GM18499 (cell line): ENCODE measurements at regions not wholly inside any gene's neighbourhood (a gene's known extent, or its start where the extent isn't known, plus 50 kb on each side); places are given as distances from the start of the nearest gene placed in this dataset.

Experiments used
- ATAC-seq: cut with Tn5 transposase; IDR thresholded peaks from one replicate; pipeline ENCODE4 v1.9.1; 2021; ENCODE audit warnings: moderate number of reproducible peaks; ENCODE audit not compliant: insufficient read depth, unreplicated experiment

- ATAC-seq, result no peak
Measured at GRCh38 chr13:32859707-32860292, 156.4 kb upstream of the KL start.

- ATAC-seq, result no peak
Measured at GRCh38 chr13:32861304-32861703, 154.9 kb upstream of the KL start.

GRCh38 chr13:32863596-32863995 lies 152.6 kb upstream of the KL start:
- ATAC-seq, result no peak

GRCh38 chr13:32866921-32867320 lies 149.3 kb upstream of the KL start:
- no peak for ATAC-seq

- no peak for ATAC-seq
Measured at GRCh38 chr13:32877491-32877890, 138.7 kb upstream of the KL start.

- ATAC-seq, result no peak
Measured at GRCh38 chr13:32878163-32878562, 138.1 kb upstream of the KL start.

GRCh38 chr13:32880636-32881035 lies 135.6 kb upstream of the KL start:
- no peak for ATAC-seq

GRCh38 chr13:32881074-32881776 lies 135.0 kb upstream of the KL start:
- no peak for ATAC-seq

- no peak for ATAC-seq
Measured at GRCh38 chr13:32881777-32882145, 134.5 kb upstream of the KL start.

- ATAC-seq, result no peak
Measured at GRCh38 chr13:32882691-32883090, 133.5 kb upstream of the KL start.

- no peak for ATAC-seq
Measured at GRCh38 chr13:32883474-32883873, 132.7 kb upstream of the KL start.

- no peak for ATAC-seq
Measured at GRCh38 chr13:32887617-32888016, 128.6 kb upstream of the KL start.

GRCh38 chr13:32889986-32890565 lies 126.1 kb upstream of the KL start:
- no peak for ATAC-seq

- no peak for ATAC-seq
Measured at GRCh38 chr13:32893176-32893575, 123.0 kb upstream of the KL start.

GRCh38 chr13:32894589-32895001 lies 121.6 kb upstream of the KL start:
- no peak for ATAC-seq

GRCh38 chr13:32895296-32895695 lies 120.9 kb upstream of the KL start:
- no peak for ATAC-seq

GRCh38 chr13:32897296-32897695 lies 118.9 kb upstream of the KL start:
- ATAC-seq, result no peak

- ATAC-seq, result no peak
Measured at GRCh38 chr13:32902029-32902780, 114.0 kb upstream of the KL start.

- ATAC-seq, result no peak
Measured at GRCh38 chr13:32902874-32903273, 113.3 kb upstream of the KL start.

GRCh38 chr13:32903720-32904119 lies 112.5 kb upstream of the KL start:
- no peak for ATAC-seq

- no peak for ATAC-seq
Measured at GRCh38 chr13:32904266-32904665, 112.0 kb upstream of the KL start.
